DOHH2 (cell line): ENCODE measurements at regions not wholly inside any gene's neighbourhood (a gene's known extent, or its start where the extent isn't known, plus 50 kb on each side); places are given as distances from the start of the nearest gene placed in this dataset.

Experiments used
- EZH2phosphoT487 ChIP-seq: fragments of 200-600 bp; sonication (generic); IDR thresholded peaks from 2 replicates; pipeline ENCODE4 v1.6.1; 2017; ENCODE audit warnings: borderline replicate concordance, mild to moderate bottlenecking, antibody characterized with exemption, low read length, moderate library complexity, mixed read lengths
- TF ChIP-seq, protein P1 (sequence below): fragments of 200-600 bp; sonication (generic); IDR thresholded peaks from one replicate; pipeline ENCODE4 v1.5.1; 2014; ENCODE audit warnings: antibody characterized with exemption, mild to moderate bottlenecking, low read depth, low read length; ENCODE audit not compliant: poor library complexity, severe bottlenecking

GRCh38 chr7:46253520-46253919 lies 332.4 kb upstream of the IGFBP3 start:
- TF ChIP-seq, protein P1, sequence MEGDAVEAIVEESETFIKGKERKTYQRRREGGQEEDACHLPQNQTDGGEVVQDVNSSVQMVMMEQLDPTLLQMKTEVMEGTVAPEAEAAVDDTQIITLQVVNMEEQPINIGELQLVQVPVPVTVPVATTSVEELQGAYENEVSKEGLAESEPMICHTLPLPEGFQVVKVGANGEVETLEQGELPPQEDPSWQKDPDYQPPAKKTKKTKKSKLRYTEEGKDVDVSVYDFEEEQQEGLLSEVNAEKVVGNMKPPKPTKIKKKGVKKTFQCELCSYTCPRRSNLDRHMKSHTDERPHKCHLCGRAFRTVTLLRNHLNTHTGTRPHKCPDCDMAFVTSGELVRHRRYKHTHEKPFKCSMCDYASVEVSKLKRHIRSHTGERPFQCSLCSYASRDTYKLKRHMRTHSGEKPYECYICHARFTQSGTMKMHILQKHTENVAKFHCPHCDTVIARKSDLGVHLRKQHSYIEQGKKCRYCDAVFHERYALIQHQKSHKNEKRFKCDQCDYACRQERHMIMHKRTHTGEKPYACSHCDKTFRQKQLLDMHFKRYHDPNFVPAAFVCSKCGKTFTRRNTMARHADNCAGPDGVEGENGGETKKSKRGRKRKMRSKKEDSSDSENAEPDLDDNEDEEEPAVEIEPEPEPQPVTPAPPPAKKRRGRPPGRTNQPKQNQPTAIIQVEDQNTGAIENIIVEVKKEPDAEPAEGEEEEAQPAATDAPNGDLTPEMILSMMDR = no peak
- TF ChIP-seq EZH2phosphoT487 = no peak
